Stimulated activated memory B cell treated with anti-CD40 and anti-IgM and Interleukin-4, amounts not matched to agents 10 μg/mL and 1 μg/mL and 100 μg/mL, for 72 hours (primary cell): ENCODE measurements at regions not wholly inside any gene's neighbourhood (a gene's known extent, or its start where the extent isn't known, plus 50 kb on each side); places are given as distances from the start of the nearest gene placed in this dataset.
"Not testable (repeated sequence)": the region's sequence is repeated elsewhere in the genome, so short reads cannot be mapped to it uniquely, and the experiment has no call there.

Source experiments
- ATAC-seq: fragments of 150-1000 bp; cut with Tn5 transposase; 2 replicates; pipeline ENCODE4 v1.10.0; 2021
- H3K27ac Mint-ChIP-seq: one replicate; pipeline ENCODE4 v1.8.0; 2022; ENCODE audit warnings: mild to moderate bottlenecking, mixed read lengths
- H3K27me3 Mint-ChIP-seq: one replicate; pipeline ENCODE4 v1.8.0; 2022; ENCODE audit warnings: mixed read lengths
- H3K36me3 Mint-ChIP-seq: one replicate; pipeline ENCODE4 v1.8.0; 2022; ENCODE audit warnings: mixed read lengths
- H3K4me1 Mint-ChIP-seq: one replicate; pipeline ENCODE4 v1.8.0; 2022; ENCODE audit warnings: mixed read lengths
- H3K4me3 Mint-ChIP-seq: one replicate; pipeline ENCODE4 v1.8.0; 2022; ENCODE audit warnings: mild to moderate bottlenecking, moderate library complexity, mixed read lengths
- H3K9me3 Mint-ChIP-seq: one replicate; pipeline ENCODE4 v1.8.0; 2022; ENCODE audit warnings: mixed read lengths

DNA sequence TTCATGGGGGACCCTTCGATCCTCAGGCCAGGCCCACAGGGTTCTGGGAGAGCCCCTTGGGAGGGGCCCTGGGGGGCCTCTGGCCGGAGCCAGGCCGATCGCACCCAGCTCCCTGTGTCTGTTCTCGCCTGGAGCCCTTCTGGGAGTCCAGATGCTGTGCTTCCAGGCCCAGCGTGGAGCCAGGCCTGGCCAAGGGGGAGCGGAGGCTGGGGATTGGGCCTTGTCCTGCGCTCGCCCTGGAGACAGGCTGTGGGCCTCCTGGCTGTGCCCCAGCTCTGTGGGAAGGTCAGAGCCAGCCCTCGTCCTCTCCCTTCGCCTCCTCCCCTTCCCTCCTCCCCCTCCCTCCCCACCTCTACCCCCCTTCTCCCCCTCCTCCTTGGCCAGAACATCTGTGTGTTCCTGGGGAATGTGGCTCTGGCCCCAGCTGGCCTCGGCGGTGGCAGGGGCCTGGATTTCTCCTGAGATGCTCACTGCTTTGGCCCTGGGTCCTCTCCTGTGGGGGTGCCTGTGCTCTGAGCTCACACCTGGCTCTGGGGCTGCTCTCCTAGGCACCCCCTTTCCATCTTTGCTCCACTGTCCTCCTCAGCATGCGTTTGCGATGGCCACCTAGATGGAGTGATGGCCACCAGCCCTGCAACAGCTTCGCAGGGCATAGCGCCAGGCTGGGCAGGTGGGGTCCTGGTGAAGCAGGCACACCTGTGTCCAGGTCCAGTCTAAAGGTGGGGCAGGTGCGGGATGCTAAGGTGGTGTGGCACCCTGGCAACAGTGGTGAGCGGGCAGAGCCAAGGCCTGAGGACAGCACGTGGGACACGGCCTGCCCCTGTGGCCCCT, 90.6 kb upstream of the CIBAR2 start:
- H3K4me3 Mint-ChIP-seq = no peak overlapping the region
- no peaks in the 10 kb centered on the region for H3K4me1 Mint-ChIP-seq
- no peak for ATAC-seq
- no peaks in the 10 kb centered on the region for H3K9me3 Mint-ChIP-seq
- no peaks in the 10 kb centered on the region for H3K36me3 Mint-ChIP-seq
- peaks cover 25% of the 10 kb centered on the region for H3K27me3 Mint-ChIP-seq
- H3K27ac Mint-ChIP-seq = no peak overlapping the region

DNA sequence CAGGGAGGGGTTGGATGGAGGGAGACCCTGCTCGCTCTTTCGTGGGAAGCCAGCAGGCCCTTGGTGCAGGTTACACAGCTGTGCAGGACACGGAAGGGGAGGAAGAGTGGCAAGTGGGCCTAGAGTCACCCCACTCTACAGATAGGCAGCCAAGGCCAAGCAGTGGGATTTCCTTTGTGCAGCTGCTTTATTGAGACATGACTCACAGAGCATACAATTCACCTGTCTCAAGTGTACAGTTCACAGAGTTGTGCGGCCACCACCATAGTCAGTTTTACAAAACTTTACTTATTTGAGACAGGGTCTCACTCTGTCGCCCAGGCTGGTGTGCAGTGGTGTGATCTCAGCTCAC, 91.2 kb upstream of the CIBAR2 start:
- no peak overlapping the region for H3K4me3 Mint-ChIP-seq
- no peaks in the 10 kb centered on the region for H3K4me1 Mint-ChIP-seq
- no peaks in the 10 kb centered on the region for H3K36me3 Mint-ChIP-seq
- ATAC-seq = no peak
- H3K9me3 Mint-ChIP-seq = no peaks in the 10 kb centered on the region
- H3K27ac Mint-ChIP-seq = no peak overlapping the region
- H3K27me3 Mint-ChIP-seq = peaks cover 20% of the 10 kb centered on the region

DNA sequence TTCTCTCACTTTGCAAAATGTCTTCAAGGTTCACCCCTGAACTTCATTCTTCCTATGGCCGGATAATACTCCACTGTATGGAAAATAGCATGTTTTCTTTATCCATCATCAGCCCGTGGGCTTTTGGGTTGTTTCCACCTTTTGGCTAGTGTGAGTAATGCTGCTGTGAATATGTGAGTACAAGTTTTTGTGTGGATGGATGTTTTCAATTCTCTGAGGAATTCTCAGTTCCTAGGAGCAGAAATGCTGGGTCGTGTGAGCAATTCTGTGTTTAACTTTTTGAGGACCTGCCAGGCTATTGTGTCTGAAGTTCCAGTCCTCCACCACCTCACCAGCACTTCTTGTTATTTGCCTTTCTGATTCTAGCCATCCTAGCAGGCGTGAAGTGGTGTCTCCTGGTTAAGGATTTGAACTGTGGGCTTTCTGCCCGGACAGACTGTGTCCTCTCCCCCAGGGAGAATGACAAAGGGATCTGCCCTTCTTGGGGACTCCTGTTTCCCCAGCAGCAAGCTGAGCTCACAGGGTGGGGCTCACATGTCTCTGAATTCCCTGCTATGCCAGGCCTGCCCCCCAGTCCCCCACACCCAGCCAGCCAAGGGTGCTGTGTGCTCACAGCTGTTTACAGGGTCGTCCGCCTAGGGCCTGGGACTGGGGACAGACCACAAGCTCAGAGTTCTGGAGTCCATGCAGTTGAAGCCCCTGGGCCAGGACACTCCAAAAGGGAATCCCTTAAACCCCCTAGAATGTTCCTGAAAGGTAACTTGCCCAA, 92.2 kb upstream of the CIBAR2 start:
- no peak overlapping the region for H3K4me3 Mint-ChIP-seq
- no peaks in the 10 kb centered on the region for H3K4me1 Mint-ChIP-seq
- H3K36me3 Mint-ChIP-seq = no peaks in the 10 kb centered on the region
- no peak for ATAC-seq
- no peaks in the 10 kb centered on the region for H3K9me3 Mint-ChIP-seq
- peaks cover 20% of the 10 kb centered on the region for H3K27me3 Mint-ChIP-seq
- no peak overlapping the region for H3K27ac Mint-ChIP-seq

DNA sequence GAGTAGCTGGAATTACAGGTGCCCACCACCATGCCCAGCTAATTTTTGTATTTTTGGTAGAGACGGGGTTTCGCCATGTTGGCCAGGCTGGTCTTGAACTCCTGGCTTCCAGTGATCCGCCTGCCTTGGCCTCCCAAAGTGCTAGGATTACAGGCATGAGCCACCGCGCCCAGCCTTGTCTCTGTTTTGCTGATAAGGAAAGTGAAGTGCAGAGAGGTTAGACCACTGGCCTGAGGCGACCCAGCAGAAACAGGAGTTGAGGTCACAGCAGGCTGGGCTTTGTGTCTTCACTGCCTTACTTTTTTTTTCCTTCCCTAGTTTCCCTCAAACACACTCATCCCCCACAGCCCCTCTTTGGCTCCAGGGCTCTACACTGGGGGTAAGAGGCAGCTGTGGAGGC, 93.0 kb upstream of the CIBAR2 start:
- not testable (repeated sequence) for H3K9me3 Mint-ChIP-seq, H3K4me1 Mint-ChIP-seq, H3K27ac Mint-ChIP-seq, H3K4me3 Mint-ChIP-seq, H3K36me3 Mint-ChIP-seq, ATAC-seq
- peaks cover 20% of the 10 kb centered on the region for H3K27me3 Mint-ChIP-seq

DNA sequence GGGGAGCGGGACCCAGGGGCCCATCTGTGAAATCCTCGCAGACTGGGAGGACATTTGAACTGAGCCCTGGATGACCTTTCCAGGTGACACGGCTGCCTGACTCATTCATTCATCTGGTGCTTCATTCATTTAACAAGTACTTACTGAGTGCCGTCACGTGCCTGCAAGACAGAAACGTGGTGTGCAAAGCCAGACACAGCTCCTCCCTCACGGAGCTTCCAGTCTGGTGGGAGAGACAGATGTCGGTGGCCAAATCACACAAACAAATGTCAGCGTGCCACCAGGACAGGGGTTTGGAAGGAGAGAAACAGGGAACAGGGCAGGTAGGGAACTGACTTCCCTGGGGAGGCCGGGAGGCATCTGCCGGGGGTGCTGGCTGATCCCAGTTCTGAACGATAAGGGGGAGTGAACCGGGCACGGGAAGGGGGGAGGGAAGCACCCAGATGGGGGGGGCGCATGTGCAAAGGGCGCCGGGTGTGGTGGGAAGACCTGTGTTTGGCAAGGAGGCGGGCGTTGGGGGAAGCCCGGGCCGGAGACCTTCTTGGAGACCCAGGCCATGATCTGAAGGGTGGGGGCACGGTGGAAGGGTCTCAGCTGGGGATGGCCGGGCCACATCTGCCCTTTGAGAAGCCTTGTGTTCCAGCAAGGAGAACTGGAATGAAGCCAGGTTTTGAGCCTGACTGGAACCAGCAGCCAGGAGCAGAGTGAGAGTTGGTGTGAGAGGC, 93.6 kb upstream of the CIBAR2 start:
- Mint-ChIP-seq H3K27me3 (peaks cover 20% of the 10 kb centered on the region), H3K9me3 (no peaks in the 10 kb centered on the region), H3K4me3 (no peak overlapping the region), H3K4me1 (no peaks in the 10 kb centered on the region), H3K27ac (no peak overlapping the region), H3K36me3 (no peaks in the 10 kb centered on the region)
- no peak for ATAC-seq

DNA sequence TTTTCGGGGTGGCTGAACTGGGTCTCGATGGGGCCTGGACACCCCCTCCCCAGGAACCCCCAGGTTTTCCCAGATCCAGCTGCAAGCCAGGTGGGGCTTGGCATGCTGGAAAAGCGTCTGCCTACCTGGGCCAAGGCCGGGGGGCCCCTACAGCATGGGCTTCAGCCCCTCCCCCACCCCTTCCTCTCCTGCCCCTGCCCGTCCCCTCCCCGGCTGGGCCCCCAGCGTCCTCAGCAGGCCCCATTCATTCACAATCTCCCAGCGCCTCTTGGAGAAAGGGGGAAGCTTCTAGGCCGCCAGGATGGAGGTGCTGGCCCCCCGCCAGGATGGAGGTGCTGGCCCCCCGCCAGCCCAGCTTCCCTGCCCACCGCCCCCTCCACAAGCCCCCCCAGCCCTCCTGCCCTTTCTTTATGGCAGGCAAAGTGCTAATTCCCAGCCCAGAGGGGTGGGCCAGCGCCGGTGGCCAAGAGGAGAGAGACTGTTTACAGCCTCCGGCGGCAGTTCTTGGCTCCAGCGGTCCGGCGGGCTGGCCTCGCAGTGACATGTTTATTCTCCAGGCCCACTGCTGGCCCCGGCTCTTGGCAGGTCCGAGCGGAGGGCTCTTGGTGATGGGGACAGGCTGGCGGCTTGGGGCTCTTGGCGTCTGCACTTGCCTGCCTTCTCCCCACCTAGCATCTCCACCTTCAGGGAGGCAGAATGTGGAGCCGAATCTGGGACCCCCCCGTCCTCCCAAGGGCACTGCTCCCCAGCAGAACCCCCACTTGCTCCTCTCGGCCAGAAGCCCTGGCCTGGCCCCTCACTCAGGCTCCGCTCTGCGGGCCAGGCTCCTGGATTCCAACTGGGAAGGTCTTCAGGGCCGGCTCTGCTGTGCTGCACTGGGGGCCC, 94.4 kb upstream of the CIBAR2 start:
- Mint-ChIP-seq H3K4me1 (no peaks in the 10 kb centered on the region), H3K36me3 (no peaks in the 10 kb centered on the region), H3K27ac (no peak overlapping the region), H3K27me3 (peaks cover 14% of the 10 kb centered on the region), H3K4me3 (no peak overlapping the region), H3K9me3 (no peaks in the 10 kb centered on the region)
- ATAC-seq = no peak

DNA sequence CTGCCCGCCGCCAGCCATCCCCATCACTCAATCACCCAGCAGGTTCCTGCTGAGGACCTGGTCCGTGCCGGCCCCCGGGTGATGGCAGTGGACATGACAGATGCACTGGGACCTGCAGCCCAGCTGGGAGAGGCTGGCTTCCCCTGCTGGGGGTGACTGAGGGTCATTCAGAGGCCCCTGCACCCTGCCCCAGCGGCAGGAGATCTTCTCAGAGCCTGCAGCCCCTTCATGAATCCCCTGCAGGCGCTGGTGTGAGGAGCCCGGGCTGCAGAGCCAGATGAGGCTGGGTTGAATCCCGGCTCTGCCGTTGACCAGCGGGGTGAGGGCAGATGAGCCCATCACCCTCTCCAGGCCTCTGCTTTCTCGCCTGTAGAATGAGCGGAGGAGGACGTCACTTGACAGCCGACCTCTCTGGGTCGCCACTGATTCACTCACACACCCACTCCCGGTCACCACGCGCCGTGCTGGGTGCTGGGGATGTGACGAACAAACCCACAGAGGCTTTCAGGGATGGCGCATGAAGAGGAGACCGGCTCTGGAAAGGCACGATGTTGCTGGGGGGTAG, 95.2 kb upstream of the CIBAR2 start:
- Mint-ChIP-seq H3K36me3 (no peaks in the 10 kb centered on the region), H3K4me3 (no peak overlapping the region), H3K27me3 (peaks cover 10% of the 10 kb centered on the region), H3K9me3 (no peaks in the 10 kb centered on the region), H3K27ac (no peak overlapping the region), H3K4me1 (no peaks in the 10 kb centered on the region)
- no peak for ATAC-seq

DNA sequence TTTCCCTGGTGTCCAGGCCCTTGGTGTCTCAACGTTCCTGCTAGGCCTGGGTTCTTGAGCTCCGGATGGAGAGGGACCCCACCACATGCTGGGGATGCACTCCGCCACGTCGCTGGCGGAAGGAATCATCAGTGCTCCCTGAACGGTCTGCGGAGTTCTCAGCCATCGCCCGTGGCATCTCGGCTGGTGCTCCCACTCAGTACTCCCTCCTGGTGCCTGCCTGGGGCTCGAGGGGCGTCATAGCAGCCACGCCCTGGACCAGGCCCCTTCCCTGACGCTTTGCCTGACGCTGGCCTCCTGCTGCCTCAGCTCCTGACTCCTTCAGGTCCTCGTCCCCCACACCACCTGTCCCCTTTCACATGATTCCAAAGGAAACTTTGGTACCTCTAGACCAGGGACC, 95.9 kb upstream of the CIBAR2 start:
- no peaks in the 10 kb centered on the region for H3K4me1 Mint-ChIP-seq
- peaks cover 10% of the 10 kb centered on the region for H3K27me3 Mint-ChIP-seq
- no peak for ATAC-seq
- no peaks in the 10 kb centered on the region for H3K9me3 Mint-ChIP-seq
- H3K27ac Mint-ChIP-seq = no peak overlapping the region
- no peak overlapping the region for H3K4me3 Mint-ChIP-seq
- no peaks in the 10 kb centered on the region for H3K36me3 Mint-ChIP-seq

DNA sequence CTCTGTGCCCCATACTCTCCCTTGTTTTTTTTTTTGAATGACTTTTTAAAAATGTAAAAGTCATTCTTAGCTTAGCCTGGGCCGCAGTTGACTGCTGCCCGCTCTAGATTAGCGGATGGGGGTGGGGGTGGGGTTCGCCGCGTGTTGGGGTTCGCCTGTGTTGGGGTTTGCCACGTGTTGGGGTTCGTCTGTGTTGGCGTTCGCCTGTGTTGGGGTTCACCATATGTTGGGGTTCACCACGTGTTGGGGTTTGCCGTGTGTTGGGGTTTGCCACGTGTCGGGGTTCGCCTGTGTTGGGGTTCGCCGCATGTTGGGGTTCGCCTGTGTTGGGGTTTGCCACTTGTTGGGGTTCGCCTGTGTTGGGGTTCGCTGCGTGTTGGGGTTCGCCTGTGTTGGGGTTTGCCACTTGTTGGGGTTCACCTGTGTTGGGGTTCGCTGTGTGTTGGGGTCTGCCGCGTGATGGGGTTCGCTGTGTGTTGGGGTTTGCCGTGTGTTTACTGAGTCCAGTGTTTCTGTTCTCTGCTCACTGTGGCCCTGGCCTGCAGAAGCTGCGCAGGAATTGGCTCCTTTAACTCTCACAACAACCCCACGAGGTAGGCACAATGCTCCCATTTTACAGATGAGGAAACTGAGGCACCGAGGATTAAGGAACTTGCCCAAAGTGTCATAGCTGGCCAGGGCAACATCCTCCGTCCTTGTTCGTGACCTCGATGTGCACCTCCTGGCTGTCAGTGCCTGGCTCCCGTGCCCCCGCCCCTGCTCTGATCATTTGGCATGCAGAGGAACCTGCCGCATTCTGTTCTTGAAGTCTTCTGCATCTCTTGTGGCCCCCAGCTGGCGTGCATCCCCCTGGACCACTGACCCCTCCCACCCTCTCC, 96.6 kb upstream of the CIBAR2 start:
- Mint-ChIP-seq H3K9me3 (no peaks in the 10 kb centered on the region), H3K27ac (no peak overlapping the region), H3K27me3 (peaks cover 16% of the 10 kb centered on the region), H3K4me1 (no peaks in the 10 kb centered on the region), H3K4me3 (no peak overlapping the region), H3K36me3 (no peaks in the 10 kb centered on the region)
- ATAC-seq = no peak

DNA sequence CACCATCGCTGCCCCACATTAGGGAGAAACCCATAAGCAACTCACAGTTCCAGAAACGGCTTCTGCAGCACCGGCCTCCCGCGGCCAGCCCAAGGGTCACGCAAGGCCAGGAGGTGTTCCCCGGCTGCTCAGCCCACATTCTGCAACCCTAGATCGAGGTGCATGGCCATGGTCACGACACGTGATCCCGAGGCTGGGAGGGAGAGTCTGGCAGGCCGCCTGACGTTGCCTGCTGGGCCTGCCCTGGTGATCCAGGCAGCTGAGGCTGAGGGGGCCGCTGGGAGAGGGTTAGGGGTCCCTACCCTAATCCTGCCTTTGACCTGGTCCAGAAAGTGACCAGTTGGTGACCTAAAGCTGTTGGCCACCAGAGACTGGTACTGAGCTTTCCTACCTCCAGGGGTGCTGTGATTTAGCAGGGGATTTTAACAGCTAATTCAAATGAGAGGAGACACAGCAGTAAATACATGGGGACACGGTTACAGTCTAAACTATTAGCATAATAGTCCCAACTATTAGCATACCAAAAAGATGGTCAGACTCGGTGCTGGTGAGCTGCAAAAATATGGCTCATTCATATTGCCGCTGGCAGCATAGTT, 97.4 kb upstream of the CIBAR2 start:
- no peaks in the 10 kb centered on the region for H3K36me3 Mint-ChIP-seq
- ATAC-seq = no peak
- H3K4me3 Mint-ChIP-seq = no peak overlapping the region
- no peaks in the 10 kb centered on the region for H3K9me3 Mint-ChIP-seq
- H3K4me1 Mint-ChIP-seq = no peaks in the 10 kb centered on the region
- no peak overlapping the region for H3K27ac Mint-ChIP-seq
- peaks cover 21% of the 10 kb centered on the region for H3K27me3 Mint-ChIP-seq

DNA sequence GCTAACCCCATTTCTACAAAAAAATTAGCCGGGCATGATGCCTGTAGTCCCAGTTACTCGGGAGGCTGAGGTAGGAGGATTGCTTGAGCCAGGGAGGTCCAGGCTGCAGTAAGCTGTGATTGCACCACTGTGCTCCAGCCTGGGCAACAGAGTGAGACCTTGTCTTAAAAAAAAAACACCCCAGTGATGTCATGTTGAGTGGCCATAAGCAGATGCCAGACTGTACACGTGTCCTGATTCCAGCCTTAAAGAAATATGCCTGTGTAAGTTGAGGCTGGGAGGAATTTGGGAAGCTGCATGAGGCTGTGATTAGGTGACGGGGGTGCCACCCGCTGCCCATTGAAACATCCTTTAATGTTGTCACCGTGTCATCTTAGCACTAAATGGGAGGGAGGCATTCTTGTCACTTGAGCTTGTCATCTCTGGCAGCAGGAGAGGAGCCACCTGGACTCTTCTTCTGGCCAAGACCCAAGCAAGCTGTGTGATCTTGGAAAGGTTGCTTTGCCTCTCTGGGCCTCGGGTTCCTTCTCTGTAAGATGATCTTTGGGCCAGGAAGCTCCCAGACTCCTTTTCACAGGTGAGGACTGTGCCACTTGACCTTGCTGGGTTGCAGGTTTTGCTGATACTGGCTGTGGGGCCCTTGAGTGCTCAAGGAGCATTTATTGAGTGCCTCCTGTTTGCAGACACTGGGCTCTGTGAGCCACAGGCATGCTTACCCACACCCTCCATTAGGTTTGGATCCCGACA, 98.3 kb upstream of the CIBAR2 start:
- no peak for ATAC-seq
- H3K27me3 Mint-ChIP-seq = peaks cover 18% of the 10 kb centered on the region
- H3K4me1 Mint-ChIP-seq = no peaks in the 10 kb centered on the region
- no peaks in the 10 kb centered on the region for H3K9me3 Mint-ChIP-seq
- no peaks in the 10 kb centered on the region for H3K36me3 Mint-ChIP-seq
- no peak overlapping the region for H3K27ac Mint-ChIP-seq
- no peak overlapping the region for H3K4me3 Mint-ChIP-seq

DNA sequence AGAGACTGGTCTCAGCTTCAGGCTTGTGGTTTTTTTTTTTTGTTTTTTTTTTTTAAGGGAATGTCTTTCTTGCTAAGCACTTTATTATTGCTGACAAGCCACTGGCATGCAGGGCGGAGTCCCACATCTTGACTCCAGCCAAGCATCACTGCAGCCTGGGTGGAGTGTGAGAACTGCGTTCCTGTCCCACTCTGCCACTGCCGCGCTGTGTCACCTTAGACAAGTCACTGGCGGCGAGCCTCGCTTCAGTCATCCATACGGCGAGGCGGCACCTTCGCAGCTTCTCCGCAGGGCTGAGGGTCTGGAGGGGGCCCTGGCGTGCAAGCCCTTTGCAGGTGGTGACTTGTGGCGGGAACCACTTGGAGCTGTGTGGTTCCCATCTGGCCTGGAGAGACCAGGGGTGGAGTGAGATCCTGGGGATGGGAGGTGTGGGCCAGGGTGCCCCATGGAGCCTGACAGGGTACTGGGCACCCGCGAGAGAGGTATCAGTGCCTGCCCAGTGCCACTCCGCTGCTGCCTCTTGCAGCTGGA, 99.1 kb upstream of the CIBAR2 start:
- Mint-ChIP-seq H3K9me3 (no peaks in the 10 kb centered on the region), H3K4me3 (no peak overlapping the region), H3K36me3 (no peaks in the 10 kb centered on the region), H3K27ac (no peak overlapping the region), H3K4me1 (no peaks in the 10 kb centered on the region), H3K27me3 (peaks cover 11% of the 10 kb centered on the region)
- no peak for ATAC-seq
